ENCODE measurements at regions not wholly inside any gene's neighbourhood (a gene's known extent, or its start where the extent isn't known, plus 50 kb on each side); places are given as distances from the start of the nearest gene placed in this dataset.

- TF ChIP-seq SUZ12 (IDR thresholded peaks at IDR 0.05; ENCODE audit: extremely low read depth, insufficient read depth, insufficient read length): no peak
- TF ChIP-seq ZNF274 (IDR thresholded peaks at IDR 0.05; ENCODE audit: low read depth, low read length): no peak
Measured at GRCh38 chr18:39162013-39162827, 1596.6 kb upstream of the CELF4 start.

Data from NT2/D1 (cell line).